ENCODE measurements at regions not wholly inside any gene's neighbourhood (a gene's known extent, or its start where the extent isn't known, plus 50 kb on each side); places are given as distances from the start of the nearest gene placed in this dataset.

DNA sequence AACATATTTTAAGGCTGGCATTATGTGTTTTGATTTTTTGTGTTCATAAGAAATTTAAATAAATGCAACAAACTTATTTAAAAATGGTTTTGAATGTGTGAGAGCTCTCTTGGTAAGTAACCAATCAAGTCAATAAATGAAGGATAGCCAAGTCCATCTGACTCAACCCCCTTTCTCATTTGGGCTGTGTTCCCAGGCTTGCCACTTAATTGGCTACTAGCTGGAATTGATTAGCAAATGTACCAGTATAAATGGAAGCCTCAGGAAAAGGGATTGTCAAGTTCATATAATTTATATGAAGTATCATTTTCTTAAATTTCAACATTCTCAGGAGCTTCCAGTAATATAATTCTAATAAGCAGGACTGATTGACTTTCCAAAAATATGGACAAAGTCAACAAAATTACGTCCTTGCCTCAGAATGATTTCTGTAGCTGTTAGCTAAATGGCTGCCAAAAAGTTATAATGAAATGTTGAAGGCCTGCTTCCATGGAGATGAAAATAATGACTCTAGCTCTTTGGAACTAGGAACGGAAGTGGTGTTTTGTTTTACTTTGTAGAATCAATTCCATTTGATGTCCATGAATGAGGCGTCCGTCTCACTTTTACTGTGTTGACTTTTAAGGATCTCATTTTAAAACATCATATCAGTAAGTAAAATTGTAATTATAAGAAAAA is 614.9 kb downstream of the CDH26 start:
- no peaks in the 10 kb centered on the region for H3K27me3 ChIP-seq (ENCODE audit: control insufficient read depth, insufficient read depth, low read length)
- H3K9me3 ChIP-seq (ENCODE audit: control insufficient read depth, insufficient read depth, low read length): no peaks in the 10 kb centered on the region
- H3K27ac ChIP-seq (ENCODE audit: low read depth, low read length): no peak overlapping the region
- no peak overlapping the region for H3K4me3 ChIP-seq (ENCODE audit: low read depth, low read length)
- ChIA-PET CTCF (interaction anchor here (0.8 kb wide), 1 partner anchor 23 kb away, joined by 3 read pairs; no protein-coding TSS in a partner anchor), POLR2A (no interaction called here)
- DNase-seq (ENCODE audit: low read depth, low spot score): no peak
- TF ChIP-seq, protein P1, sequence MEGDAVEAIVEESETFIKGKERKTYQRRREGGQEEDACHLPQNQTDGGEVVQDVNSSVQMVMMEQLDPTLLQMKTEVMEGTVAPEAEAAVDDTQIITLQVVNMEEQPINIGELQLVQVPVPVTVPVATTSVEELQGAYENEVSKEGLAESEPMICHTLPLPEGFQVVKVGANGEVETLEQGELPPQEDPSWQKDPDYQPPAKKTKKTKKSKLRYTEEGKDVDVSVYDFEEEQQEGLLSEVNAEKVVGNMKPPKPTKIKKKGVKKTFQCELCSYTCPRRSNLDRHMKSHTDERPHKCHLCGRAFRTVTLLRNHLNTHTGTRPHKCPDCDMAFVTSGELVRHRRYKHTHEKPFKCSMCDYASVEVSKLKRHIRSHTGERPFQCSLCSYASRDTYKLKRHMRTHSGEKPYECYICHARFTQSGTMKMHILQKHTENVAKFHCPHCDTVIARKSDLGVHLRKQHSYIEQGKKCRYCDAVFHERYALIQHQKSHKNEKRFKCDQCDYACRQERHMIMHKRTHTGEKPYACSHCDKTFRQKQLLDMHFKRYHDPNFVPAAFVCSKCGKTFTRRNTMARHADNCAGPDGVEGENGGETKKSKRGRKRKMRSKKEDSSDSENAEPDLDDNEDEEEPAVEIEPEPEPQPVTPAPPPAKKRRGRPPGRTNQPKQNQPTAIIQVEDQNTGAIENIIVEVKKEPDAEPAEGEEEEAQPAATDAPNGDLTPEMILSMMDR (IDR thresholded peaks at IDR 0.05; ENCODE audit: low read depth, low read length): no peak

DNA sequence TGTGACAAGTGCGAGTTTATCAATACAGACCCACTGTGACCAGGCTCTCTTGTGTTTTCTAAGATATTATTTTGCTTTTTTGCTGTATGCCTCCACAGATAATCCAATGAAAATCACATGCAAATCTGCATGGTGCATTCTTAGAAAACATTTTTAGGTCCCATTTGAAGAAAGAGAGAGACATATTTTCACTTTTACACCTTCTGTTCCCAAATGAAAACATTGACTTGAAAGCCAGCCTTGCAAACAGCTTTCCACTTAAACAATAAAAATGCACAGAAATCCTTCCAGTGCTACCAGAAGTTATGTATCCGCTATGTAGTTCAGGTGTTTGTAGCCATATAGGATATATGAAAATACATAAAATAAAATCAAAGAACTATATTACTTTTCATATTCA is 618.0 kb downstream of the CDH26 start:
- ChIA-PET CTCF (no interaction called here), POLR2A (no interaction called here)

DNA sequence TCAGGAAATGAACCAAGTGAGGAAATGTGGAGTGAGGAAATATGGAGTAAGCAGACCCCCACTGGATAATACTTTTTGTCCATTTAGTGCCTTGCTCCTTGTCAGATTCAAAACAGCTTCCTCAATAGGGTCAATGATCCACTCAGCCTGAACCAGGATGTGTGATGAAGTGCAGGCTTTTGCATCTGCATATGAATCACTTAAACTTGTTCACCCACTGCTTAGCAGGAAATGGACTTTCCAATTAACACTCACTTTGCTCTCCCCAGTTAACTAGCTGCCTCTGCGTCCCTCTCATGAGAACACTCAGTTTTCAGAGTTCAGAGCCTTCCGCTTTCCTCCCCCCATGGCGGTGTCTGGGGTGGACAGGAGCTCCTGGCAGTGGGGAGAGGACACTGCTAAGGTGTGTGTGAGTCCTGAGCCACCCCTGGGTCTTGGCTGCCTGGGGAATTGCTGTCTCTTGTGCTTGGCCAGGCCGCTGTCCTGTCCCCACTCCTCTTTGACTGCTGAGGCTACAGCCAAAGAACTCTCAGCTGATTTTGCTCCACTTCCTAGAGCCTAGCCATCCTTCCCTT is 621.8 kb downstream of the CDH26 start:
- no peak overlapping the region for H3K27ac ChIP-seq (ENCODE audit: low read depth, low read length)
- DNase-seq (ENCODE audit: low read depth, low spot score): no peak
- no peaks in the 10 kb centered on the region for H3K9me3 ChIP-seq (ENCODE audit: control insufficient read depth, insufficient read depth, low read length)
- no peaks in the 10 kb centered on the region for H3K27me3 ChIP-seq (ENCODE audit: control insufficient read depth, insufficient read depth, low read length)
- ChIA-PET CTCF (interaction anchor here (0.6 kb wide), 1 partner anchor 728 kb away, joined by 3 read pairs; no protein-coding TSS in a partner anchor), POLR2A (no interaction called here)
- TF ChIP-seq, protein P1 (IDR thresholded peaks at IDR 0.05; ENCODE audit: low read depth, low read length): no peak
- no peak overlapping the region for H3K4me3 ChIP-seq (ENCODE audit: low read depth, low read length)

More for the DNA sequence above, 618.0 kb downstream of the CDH26 start:
- no peak overlapping the region for H3K27ac ChIP-seq (ENCODE audit: low read depth, low read length)
- TF ChIP-seq, protein P1 (IDR thresholded peaks at IDR 0.05; ENCODE audit: low read depth, low read length): no peak
- no peak overlapping the region for H3K4me3 ChIP-seq (ENCODE audit: low read depth, low read length)
- DNase-seq (ENCODE audit: low read depth, low spot score): no peak
- no peaks in the 10 kb centered on the region for H3K9me3 ChIP-seq (ENCODE audit: control insufficient read depth, insufficient read depth, low read length)
- H3K27me3 ChIP-seq (ENCODE audit: control insufficient read depth, insufficient read depth, low read length): no peaks in the 10 kb centered on the region

DNA sequence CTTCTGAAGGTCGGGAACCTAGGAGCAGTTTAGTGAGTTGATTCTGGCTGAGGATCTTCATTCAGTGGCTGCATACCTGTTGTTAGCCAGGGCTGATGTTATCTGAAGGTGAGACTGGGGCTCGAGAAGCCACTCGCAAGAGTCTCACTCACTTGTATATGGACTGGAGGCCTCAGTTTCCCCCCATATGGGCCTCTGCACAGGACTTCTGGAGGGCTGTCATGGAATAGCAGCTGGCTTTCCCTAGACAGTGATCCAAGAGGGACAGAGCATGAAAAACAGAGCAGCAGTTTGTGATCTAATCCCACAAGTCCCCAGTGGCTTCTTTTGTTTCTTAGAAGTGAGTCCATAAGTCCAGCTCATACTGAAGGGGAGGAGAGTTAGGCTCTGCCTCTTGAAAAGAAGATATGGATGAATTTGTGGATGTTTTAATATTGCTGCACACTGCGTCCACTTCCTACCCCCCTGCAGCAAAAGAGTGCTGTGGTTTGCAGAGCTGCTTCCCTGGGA is 623.4 kb downstream of the CDH26 start:
- Histone ChIP-seq H3K27me3 (ENCODE audit: control insufficient read depth, insufficient read depth, low read length) (no peaks in the 10 kb centered on the region), H3K27ac (ENCODE audit: low read depth, low read length) (no peak overlapping the region), H3K4me3 (ENCODE audit: low read depth, low read length) (no peak overlapping the region), H3K9me3 (ENCODE audit: control insufficient read depth, insufficient read depth, low read length) (no peaks in the 10 kb centered on the region)
- TF ChIP-seq, protein P1 (IDR thresholded peaks at IDR 0.05; ENCODE audit: low read depth, low read length): no peak
- CTCF ChIA-PET: no interaction called here
- POLR2A ChIA-PET: no interaction called here
- no peak for DNase-seq (ENCODE audit: low read depth, low spot score)

GRCh38 chr20:60583741-60584140 is 625.5 kb downstream of the CDH26 start:
- Histone ChIP-seq H3K9me3 (ENCODE audit: control insufficient read depth, insufficient read depth, low read length) (no peaks in the 10 kb centered on the region), H3K27ac (ENCODE audit: low read depth, low read length) (no peak overlapping the region), H3K27me3 (ENCODE audit: control insufficient read depth, insufficient read depth, low read length) (no peaks in the 10 kb centered on the region), H3K4me3 (ENCODE audit: low read depth, low read length) (no peak overlapping the region)
- TF ChIP-seq, protein P1 (IDR thresholded peaks at IDR 0.05; ENCODE audit: low read depth, low read length): no peak
- ChIA-PET CTCF (no interaction called here), POLR2A (no interaction called here)
- no peak for DNase-seq (ENCODE audit: low read depth, low spot score)

Data from AG04450 (cell line).